GM21529 (cell line): ENCODE measurements at regions not wholly inside any gene's neighbourhood (a gene's known extent, or its start where the extent isn't known, plus 50 kb on each side); places are given as distances from the start of the nearest gene placed in this dataset.
"Not testable (repeated sequence)": the region's sequence is repeated elsewhere in the genome, so short reads cannot be mapped to it uniquely, and the experiment has no call there.

Experiments used
- ATAC-seq: cut with Tn5 transposase; IDR thresholded peaks from one replicate; pipeline ENCODE4 v1.9.1; 2021; ENCODE audit not compliant: unreplicated experiment

DNA sequence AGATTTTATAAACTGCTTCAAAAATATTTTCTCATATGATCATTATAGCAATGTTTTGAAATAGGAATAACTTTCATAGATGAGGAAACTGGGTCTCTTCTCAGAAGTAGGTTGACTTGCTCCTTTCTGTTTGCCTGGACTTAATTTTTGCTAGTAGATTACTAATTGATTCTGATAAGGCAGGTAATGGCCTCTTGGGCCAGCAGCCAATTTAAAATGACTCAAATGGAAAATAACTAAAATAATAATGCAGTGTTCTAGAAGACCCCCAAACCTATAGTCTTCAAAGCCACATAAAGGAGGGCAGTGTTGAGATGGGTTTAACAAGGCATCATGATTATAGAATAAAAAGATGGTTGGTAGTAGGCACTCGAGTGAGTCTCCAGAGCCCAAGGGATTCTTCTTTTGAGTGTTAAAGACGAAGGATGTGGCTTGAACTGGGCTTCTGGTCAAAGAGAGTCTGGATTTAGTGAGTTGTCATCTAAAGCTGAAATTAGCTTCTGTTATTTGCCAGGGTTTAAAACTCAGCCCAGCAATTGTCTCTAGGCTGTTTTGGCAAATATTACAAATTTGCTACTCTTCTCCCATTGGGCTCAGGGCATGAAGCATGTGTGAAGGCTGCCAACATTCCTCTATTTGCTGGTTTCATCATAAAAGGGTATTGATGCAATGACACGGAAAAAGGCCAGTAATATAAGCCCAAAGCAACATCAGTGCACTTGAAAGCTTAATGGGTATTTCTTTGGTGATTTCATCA is 297.1 kb upstream of the MEIS2 start:
- ATAC-seq, result no peak

DNA sequence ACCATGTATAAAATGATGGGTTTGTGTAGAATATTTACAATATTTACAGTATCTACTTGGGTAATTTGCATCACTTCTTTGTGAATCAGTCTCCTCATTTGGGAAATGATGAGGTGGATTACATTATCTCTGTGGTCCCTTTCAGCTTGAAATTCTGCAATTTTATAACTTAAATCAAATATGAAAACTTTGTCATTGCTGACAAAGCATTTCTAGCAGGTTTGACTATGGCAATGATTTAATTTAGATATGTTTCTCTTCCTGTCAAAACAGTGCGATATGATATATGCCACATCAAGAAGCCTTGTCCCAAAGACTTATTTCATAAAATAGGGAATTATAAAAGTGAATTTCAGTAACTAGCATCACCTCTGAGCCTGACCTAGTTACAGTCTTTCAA is 315.8 kb upstream of the MEIS2 start:
- no peak for ATAC-seq

DNA sequence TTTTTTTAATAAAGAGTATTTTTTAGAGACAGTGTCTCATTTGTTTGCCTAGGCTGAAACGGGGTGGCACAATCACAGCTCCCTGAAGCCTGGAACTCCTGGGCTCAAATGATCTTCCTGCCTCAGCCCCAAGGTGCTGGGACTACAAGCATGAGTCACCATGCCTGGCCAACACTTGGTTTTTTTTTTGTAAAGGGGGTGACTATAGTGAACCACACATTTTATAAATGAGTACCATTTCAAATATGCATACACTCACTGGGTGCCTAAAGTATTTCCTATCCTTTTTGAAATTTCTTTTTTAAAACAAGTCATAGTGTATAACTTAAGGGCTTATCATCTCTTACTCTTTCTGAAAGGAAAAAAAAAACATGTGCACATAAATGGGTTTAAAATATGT is 325.2 kb upstream of the MEIS2 start:
- ATAC-seq, result no peak

DNA sequence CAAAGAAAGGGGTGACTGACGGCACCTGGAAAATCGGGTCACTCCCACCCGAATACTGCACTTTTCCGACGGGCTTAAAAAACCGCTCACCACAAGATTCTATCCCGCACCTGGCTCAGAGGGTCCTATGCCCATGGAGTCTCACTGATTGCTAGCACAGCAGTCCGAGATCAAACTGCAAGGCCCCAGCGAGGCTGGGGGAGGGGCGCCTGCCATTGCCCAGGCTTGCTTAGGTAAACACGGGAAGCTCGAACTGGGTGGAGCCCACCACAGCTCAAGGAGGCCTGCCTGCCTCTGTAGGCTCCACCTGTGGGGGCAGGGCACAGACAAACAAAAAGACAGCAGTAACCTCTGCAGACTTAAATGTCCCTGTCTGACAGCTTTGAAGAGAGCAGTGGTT is 327.0 kb upstream of the MEIS2 start:
- not testable (repeated sequence) for ATAC-seq

- no peak for ATAC-seq
Measured at GRCh38 chr15:37446921-37447320, 346.6 kb upstream of the MEIS2 start.

DNA sequence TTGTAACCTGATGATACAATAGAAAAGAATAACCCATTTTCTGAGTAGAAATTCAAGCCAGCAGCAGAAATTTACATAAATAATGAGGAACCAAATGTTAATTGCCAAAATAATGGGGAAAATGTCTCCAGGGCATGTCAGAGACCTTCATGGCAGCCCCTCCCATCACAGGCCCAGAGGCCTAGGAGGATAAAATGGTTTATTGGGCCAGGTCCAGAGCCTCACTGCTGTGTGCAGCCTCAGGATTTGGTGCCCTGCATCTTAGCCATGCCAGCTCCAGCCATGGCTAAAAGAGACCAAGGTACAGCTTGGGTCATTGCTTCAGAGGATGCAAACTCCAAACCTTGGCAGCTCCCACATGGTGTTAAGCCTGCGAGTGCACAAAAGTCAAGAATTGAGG is 352.1 kb upstream of the MEIS2 start:
- no peak for ATAC-seq

DNA sequence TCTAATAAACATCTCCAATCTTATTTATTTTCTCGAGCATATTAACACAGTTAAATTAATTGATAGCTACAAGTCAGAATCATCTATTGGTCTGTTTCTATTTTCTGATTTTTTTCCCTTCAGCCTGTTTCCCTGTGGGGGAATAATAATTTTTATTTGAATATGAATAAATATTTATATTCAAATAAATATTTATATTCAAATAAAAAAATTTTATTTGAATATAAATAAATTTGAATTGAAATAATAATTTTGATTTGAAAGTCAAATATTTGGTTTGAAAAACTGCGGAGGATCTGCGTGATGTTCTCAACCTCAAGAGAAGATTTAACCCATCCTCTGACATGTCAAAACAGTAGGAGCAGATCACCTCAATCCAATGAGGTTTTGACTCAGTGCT is 380.1 kb upstream of the MEIS2 start:
- ATAC-seq, result no peak

DNA sequence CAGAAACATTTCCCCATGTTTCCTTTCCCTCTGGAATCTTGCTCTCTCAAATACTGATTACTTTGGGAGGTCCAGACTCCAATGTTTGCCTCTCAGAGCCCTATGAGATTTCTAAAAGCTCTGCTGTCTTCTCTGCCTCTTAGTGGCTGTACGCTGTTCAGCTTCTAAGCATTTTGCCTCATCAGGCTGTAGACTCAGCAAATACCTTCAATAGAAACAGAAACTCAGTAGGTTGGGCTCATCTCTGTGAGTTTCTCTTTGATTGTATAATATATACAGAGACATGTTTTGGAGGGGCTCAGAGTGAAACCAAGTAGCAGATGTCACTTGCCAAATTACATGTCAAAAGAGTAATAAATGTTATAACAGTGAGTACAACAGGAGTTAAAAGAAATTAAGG is 380.8 kb upstream of the MEIS2 start:
- ATAC-seq, result no peak

- ATAC-seq, result no peak
Measured at GRCh38 chr15:37483779-37484178, 383.4 kb upstream of the MEIS2 start.

DNA sequence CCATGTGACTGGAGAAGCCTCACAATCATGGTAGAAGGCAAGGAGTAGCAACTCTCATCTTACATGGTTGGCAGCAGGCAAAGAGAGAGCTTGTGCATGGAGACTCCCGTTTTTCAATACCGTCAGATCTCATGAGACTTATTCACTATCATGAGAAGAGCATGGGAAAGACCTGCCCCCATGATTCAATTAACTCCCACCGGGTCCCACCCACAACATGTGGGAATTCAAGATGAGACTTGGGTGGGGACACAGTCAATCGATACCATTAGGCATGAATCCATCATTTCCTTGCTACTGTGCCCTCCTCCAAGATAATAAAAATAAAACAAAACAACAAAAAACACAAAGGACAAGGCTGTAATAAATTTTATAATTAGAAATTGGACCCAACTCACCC is 384.7 kb upstream of the MEIS2 start:
- ATAC-seq, result no peak

- no peak for ATAC-seq
Measured at GRCh38 chr15:37490707-37491106, 390.4 kb upstream of the MEIS2 start.

DNA sequence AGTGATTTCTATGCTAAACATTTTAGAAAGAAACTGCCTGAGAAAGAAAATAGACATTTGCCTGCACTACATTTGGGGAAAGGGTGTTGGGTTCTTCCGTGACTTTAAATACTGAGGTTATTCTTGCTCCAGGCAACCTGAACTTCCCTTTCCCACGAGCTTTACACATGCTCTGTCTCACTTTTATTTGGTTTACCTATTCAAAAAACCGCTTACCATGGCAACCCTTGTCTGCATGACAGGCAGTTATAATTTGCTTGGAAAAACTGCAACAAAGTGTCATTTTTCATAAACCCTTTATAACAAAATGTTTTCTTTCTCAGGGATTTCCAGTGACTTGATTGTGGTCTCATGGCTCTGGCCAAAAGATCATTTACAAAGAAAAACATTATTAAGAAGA is 416.3 kb upstream of the MEIS2 start:
- ATAC-seq, result no peak

DNA sequence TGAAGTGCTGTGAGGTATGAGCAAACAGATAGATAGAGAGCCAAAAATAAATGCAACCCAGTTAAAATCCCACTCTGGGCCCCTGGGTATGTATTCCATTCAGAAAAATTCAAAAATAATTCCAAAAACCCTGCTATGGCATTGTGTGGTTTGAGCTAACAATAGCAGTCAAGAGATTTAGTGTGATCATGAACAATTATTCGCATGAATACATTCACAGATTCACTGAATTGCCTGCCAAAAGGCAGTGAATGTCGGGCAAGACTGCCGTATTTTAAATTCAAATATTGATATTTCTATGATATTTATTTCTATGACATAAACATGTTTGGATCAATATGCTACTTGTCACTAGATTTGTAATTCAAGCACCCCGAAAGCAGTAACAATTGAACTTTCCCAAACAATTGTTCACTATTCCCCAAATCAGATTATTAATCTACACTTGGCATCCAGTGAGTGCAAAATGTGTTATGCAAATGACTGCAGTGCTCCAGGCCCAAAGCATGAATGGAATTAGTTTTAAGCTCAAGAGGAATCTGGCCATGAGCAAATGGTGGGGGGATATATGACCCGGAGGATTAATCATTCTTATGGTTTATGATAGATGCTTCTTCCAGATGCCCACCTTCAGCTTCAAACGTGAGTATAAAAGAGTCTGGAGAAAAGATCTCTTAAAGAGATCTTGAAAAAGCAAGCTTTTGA is 417.0 kb upstream of the MEIS2 start:
- ATAC-seq, result no peak

DNA sequence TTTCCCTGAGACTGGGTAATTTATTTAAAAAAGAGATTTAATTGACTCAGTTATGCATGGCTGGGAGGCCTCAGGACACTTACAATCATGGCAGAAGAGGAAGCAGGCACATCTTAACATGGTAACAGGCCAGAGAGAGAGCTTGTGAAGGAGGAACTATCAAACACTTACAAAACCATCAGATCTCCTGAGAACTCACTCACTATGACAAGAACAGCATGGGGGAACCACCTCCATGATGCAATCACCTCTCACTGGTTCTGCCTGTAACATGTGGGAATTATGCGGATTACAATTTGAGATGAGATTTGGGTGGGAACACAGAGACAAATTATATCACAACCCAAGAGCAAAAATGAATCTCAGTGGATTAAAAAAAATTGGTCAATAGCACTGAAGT is 416.0 kb upstream of the TMCO5A start:
- ATAC-seq, result no peak

DNA sequence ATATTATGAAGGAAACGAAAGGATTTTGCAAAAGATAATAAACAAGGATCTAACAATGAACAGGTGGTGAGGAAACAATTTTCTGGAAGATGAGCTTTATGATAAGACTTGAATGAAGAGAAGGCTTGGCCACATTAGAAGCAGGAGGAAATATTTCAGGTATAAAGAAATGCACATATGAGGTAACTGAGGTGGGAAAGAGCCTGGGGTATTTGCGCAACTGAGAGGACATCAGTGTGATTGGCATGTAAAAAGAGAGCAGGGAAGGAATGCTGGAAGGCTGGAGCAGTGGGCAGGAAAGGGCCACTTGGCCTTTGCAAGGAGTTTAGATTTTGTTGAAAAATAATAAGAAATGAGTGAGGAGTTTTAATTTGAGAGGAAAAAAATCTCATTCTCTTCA is 414.4 kb upstream of the TMCO5A start:
- ATAC-seq, result no peak

DNA sequence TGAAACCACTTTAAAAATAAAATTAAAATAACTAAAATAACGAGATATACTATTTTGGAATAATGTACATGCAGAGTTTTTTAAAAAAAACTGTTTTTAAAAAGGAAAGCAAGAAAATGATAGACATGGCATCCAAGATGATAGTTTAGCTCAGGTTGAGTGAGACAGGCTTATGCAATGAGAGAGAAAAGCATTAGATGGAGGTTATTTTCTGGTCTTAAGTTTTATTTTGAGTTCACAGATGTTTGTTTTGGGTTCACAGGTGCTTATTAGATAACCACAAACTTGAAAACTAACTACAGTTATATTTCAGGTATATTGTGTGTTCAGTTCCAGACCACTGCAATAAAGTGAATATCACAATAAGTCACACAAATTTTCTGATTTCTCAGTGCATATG is 413.6 kb upstream of the TMCO5A start:
- ATAC-seq, result no peak

- no peak for ATAC-seq
Measured at GRCh38 chr15:37524601-37525000, 409.8 kb upstream of the TMCO5A start.

DNA sequence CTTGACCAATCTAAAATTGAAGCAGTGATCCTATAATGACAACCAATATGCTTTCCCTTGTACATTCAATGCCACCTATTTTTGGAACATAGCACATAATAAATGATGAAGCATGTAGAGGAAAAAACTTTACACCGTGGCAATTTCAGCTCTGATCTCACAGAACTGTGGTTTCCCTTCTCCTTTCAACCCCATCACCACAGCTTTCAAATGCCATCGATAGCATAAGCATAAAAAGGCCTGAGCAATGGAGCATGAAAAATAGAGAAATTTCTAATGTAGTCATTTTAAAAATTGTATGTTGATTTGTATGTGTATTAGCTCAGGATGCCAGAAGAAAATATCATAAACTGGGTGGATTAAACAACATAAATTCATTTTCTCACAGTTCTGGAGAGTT is 406.0 kb upstream of the TMCO5A start:
- no peak for ATAC-seq

DNA sequence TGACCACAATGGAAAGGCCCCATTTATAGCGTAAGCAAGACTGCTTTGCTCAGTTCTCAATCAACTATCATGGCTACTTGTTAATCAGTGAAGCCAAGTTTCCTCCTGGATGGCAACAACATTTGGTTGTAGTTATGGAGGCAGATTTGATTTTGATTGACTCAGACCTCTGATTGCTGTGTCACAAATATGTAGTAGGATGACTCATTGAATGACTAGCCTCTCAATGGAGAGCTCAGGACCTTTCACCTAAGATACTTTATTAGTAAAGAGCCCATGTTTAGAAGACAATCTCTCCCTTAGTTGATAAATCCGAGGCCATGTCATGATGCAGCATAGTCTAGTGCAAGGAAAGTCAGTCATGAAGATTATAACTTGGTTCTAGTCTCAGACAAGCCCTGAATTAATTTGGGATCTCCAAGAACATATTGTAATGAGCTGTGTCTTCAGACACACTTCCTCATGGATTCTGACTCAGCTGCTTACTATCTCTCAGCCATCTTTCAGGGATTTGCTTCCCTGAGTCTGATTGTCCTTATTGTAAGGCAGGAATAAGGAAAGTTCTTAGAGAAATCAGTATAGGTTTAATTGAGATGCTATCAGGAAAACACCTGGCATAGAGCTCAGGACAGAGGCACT is 397.4 kb upstream of the TMCO5A start:
- ATAC-seq, result no peak

- ATAC-seq, result no peak
Measured at GRCh38 chr15:37537802-37538201, 396.6 kb upstream of the TMCO5A start.

- no peak for ATAC-seq
Measured at GRCh38 chr15:37548116-37548515, 386.3 kb upstream of the TMCO5A start.

DNA sequence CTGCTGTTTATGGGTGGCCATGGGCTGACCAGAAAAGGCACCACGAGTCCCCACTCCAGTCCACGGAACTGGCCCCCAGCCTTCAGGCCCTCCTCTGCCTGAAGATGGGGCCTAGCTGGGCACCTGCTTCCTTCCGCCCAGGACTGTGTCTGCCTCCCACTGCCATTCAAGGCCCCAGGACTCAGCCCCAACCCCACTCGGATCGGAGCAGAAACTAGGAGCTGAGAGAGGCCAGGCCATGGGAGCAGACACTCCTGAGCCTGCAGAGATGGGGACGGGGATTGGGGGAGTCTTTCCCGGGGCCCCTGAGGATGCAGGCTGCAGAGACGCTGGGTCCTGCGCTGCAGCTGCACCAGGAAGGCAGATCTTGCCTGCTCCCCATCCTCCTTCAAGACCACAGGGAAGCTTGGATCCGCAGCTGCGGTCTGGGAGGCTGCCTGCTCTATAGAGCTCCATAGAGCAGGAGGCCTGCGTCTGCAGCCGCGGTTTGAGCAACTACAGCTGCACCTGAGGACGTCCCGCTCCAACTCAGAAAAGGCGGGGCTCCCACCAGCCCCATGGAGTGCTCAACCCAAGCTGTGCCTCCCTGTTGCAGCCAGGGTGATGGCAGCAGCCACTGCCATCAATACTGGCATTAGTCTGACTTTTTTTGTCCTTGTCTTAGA is 383.9 kb upstream of the TMCO5A start:
- no peak for ATAC-seq
